ENCODE measurements at regions not wholly inside any gene's neighbourhood (a gene's known extent, or its start where the extent isn't known, plus 50 kb on each side); places are given as distances from the start of the nearest gene placed in this dataset.

DNA sequence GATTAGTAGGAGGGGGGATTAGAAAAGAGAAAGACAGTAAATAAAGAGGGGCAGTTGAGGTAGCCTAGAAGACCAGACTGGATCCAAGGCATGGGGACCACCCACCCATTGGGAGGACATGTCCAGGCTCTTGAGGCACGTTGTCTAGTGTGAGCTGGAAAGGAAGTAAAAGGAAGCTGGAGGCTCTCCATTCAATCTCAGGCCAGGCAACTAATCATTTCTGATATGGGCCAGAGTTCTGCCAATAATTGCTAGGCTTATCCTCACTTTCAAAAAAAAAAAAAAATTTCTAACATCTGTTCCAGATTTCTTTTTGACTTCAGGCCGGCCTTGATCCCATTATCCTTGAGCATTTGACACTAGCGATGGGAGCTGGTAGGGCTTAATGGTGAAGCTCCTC lies 476.1 kb downstream of the SOX6 start:
- peaks cover 14 to 15% of the 10 kb centered on the region in 2 experiments for H3K4me1 Mint-ChIP-seq
- H3K27ac Mint-ChIP-seq, result no peak overlapping the region
- no peak overlapping the region for H2AFZ ChIP-seq (ENCODE audit: low read length)
- H3K18ac ChIP-seq (ENCODE audit: insufficient read length, low read depth, low read length), result no peak overlapping the region
- DNase-seq, result no peak
- H3K4me3 Mint-ChIP-seq, result no peak overlapping the region
- no peak for TF ChIP-seq CTCF (conservative IDR thresholded peaks at IDR 0.05)
- no peak overlapping the region for H2BK20ac ChIP-seq (ENCODE audit: low read depth, low read length, poor library complexity, severe bottlenecking)
- no CpG with 5 or more reads among the region's 3 CpGs for WGBS (ENCODE audit: extremely low coverage, insufficient read length, low lambda C conversion rate)
- H3K27me3 ChIP-seq (ENCODE audit: insufficient read depth, low read length), result no peaks in the 10 kb centered on the region
- H2BK120ac ChIP-seq (ENCODE audit: low read depth, low read length, poor library complexity, severe bottlenecking), result no peak overlapping the region
- no peak overlapping the region for H2BK5ac ChIP-seq (ENCODE audit: insufficient read length, low read length)
- no peak overlapping the region for H3K56ac ChIP-seq (ENCODE audit: insufficient read length, low read depth, low read length)
- no peak overlapping the region for H4K8ac ChIP-seq (replicated peaks; ENCODE audit: insufficient read length, low read depth, low read length)
- no peak overlapping the region for H3T11ph ChIP-seq (ENCODE audit: low read length)
- no peaks in the 10 kb centered on the region for H3K36me3 Mint-ChIP-seq (ENCODE audit: insufficient read depth in 1 of 3, low read depth in 3 of 3)
- H3K14ac ChIP-seq (ENCODE audit: insufficient read depth, low read length), result no peak overlapping the region
- H2BK15ac ChIP-seq (ENCODE audit: low read depth, low read length), result no peak overlapping the region; the same call in 1 of the 2 replicates
- no peaks in the 10 kb centered on the region for H3K9me3 ChIP-seq (ENCODE audit: control insufficient read depth, low read depth, low read length)
- no peak overlapping the region for H4K5ac ChIP-seq (ENCODE audit: insufficient read length, low read depth, low read length)
- no peak overlapping the region for H4K91ac ChIP-seq (ENCODE audit: insufficient read length, low read depth, low read length)
- no peak overlapping the region for H3K4me2 ChIP-seq (ENCODE audit: insufficient read depth, insufficient read length, low read length)
- no peak overlapping the region for H3K4ac ChIP-seq (ENCODE audit: low read depth, low read length)
- no peaks in the 10 kb centered on the region for H3K79me2 ChIP-seq (ENCODE audit: insufficient read depth, low read length)
- peaks cover 4% of the 10 kb centered on the region; the same call in 1 of the 2 replicates for H3K4me1 ChIP-seq (ENCODE audit: insufficient read depth, low read length)
- H3K23me2 ChIP-seq (ENCODE audit: insufficient read length, low read depth, low read length, poor library complexity, severe bottlenecking), result no peaks in the 10 kb centered on the region
- H2BK12ac ChIP-seq (ENCODE audit: insufficient read length, low read depth, low read length), result no peak overlapping the region
- H3K9ac ChIP-seq (ENCODE audit: extremely low read depth, insufficient read length, low read length), result no peak overlapping the region
- no peaks in the 10 kb centered on the region; a peak in 1 of 5 replicates for H3K9me3 Mint-ChIP-seq
- no peaks in the 10 kb centered on the region for H3K79me1 ChIP-seq (ENCODE audit: insufficient read depth, low read depth, low read length, poor library complexity, severe bottlenecking)
- no peak overlapping the region for H3K27ac ChIP-seq (ENCODE audit: insufficient read length, low read depth, low read length)
- no peaks in the 10 kb centered on the region for H4K20me1 ChIP-seq (ENCODE audit: control insufficient read depth, insufficient read depth, insufficient read length)
- peaks cover 8% of the 10 kb centered on the region for H3K27me3 Mint-ChIP-seq (ENCODE audit: low read depth)
- H3K23ac ChIP-seq (ENCODE audit: insufficient read length, low read depth, low read length), result no peak overlapping the region
- no peak overlapping the region for H2AK5ac ChIP-seq (ENCODE audit: insufficient read length, low read length)

Measured in H9 (cell line).